Mucosa of stomach (tissue), 1 donor: ENCODE measurements at regions not wholly inside any gene's neighbourhood (a gene's known extent, or its start where the extent isn't known, plus 50 kb on each side); places are given as distances from the start of the nearest gene placed in this dataset.

ENCODE experiments used
- H3K27me3 ChIP-seq: one replicate; pipeline ENCODE4 v1.7.0; 2013; ENCODE audit warnings: mild to moderate bottlenecking, low read length; ENCODE audit not compliant: control insufficient read depth, insufficient read depth
- H3K36me3 ChIP-seq: one replicate; pipeline ENCODE4 v1.7.0; 2013; ENCODE audit warnings: low read length; ENCODE audit not compliant: control insufficient read depth, insufficient read depth
- H3K4me1 ChIP-seq: one replicate; pipeline ENCODE4 v1.7.0; 2013; ENCODE audit warnings: mild to moderate bottlenecking, low read length; ENCODE audit not compliant: control insufficient read depth, insufficient read depth
- H3K4me3 ChIP-seq: one replicate; pipeline ENCODE4 v1.7.0; 2013; ENCODE audit warnings: low read length
- H3K9ac ChIP-seq: one replicate; pipeline ENCODE4 v1.7.0; 2013; ENCODE audit warnings: mild to moderate bottlenecking, low read length, moderate library complexity
- H3K9me3 ChIP-seq: one replicate; pipeline ENCODE4 v1.7.0; 2013; ENCODE audit warnings: mild to moderate bottlenecking, low read length, moderate library complexity; ENCODE audit not compliant: control insufficient read depth
- donor health status: Pancreatic carcinoma.

DNA sequence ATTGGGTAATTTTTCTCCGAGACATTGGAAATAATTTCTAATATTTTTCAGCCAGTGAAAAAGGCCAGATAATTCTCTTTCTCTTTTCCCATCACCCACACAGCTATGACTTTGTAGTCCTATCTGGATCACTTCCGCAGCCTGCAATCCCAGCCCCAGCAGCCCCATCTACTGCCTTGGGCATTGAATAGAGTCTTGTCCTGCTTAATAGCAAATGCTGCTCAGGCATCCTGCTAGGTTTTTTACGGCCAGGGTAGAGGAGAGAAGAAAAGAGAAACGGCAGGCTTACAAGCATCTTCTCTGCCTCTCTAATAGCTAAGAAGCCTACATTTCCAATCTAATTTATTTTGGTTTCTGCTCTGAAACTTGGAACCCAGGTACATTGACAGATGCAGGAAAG is 154.3 kb upstream of the B3GAT1 start:
- H3K9ac ChIP-seq = no peak overlapping the region
- no peaks in the 10 kb centered on the region for H3K4me1 ChIP-seq
- H3K9me3 ChIP-seq = no peaks in the 10 kb centered on the region
- no peak overlapping the region for H3K4me3 ChIP-seq
- no peaks in the 10 kb centered on the region for H3K36me3 ChIP-seq
- no peaks in the 10 kb centered on the region for H3K27me3 ChIP-seq

DNA sequence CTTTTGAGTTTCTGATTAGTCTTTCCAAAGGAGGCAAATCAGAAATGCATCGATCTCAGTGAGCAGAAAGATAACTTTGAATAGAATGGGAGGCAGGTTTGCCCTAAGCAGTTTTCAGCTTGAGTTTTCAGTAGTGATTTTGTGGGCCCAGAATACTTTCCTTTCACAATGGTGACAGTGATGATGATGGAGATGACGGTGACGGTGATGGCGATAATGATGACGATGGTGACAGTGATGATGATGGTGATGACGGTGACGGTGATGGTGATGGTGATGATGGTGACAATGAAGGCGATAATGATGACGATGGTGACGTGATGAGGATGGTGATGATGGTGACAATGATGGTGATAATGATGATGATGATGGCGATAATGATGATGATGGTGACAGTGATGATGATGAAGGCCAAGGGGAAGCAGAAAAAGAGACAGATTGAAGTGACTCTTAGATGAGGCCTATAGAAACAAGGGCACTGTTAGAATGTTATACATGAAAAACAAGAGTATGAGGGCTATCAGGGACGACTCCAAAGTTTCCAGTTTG is 153.4 kb upstream of the B3GAT1 start:
- Histone ChIP-seq H3K4me3 (no peak overlapping the region), H3K9ac (no peak overlapping the region), H3K36me3 (no peaks in the 10 kb centered on the region), H3K9me3 (no peaks in the 10 kb centered on the region), H3K4me1 (no peaks in the 10 kb centered on the region), H3K27me3 (no peaks in the 10 kb centered on the region)

DNA sequence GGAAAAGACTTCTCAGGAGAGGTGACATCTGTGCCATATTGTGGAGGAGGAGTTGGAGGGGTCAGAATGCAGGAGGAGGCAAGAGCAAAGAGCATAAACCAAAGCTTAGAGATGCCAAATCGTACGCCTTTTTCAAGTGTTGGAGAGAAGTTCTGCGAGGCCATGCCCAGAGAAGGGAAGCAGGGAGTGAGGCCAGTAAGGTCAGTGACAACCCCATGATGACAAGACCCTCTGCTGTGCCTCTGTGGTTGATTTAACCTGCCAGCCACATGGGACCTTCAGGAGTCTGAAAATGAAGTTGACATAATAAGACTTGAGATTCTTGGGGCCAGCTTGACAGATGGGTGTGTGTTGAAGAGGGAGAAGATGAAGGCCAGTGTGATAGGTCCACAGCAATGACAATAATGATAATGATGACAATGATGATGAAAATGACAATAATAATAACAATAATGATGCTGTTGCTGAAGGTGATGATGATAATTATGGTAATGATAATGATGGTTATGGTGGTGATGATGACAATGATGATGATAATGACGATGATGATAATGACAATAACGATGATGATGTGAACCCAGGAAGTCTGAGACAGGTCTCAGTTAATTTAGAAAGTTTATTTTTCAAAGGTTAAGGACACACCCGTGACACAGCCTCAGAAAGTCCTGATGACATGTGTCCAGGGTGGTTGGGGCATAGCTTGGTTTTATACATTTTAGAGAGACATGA is 152.6 kb upstream of the B3GAT1 start:
- no peaks in the 10 kb centered on the region for H3K27me3 ChIP-seq
- no peaks in the 10 kb centered on the region for H3K9me3 ChIP-seq
- no peak overlapping the region for H3K9ac ChIP-seq
- no peaks in the 10 kb centered on the region for H3K36me3 ChIP-seq
- no peaks in the 10 kb centered on the region for H3K4me1 ChIP-seq
- no peak overlapping the region for H3K4me3 ChIP-seq

DNA sequence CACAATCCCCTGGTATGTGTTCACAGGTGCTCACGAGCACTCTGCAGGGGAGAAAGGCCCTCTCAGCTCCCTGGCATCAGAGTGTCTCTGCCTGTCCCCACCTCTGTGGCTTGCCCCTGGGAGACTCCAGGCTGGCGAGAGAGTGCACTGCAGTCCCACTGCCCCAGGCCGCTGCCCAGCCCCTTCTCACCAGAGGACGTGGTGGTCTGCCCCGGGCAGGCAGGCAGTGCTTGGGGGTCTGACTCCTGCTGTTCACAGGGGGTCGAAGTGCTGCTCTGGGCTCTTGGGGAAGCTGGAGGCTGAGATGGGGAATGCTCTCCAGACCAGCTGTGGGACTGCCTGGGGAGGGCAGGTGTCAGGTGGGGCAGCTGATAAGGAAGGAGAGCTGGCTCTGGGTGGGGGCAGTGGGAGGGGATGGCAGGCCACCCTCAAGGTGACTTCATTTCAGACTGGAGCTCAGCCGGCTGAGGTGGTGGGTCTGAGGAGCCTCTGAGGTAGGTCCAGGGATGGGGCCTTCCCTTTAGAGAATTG is 151.0 kb upstream of the B3GAT1 start:
- H3K4me3 ChIP-seq = no peak overlapping the region
- H3K9ac ChIP-seq = no peak overlapping the region
- no peaks in the 10 kb centered on the region for H3K36me3 ChIP-seq
- H3K9me3 ChIP-seq = no peaks in the 10 kb centered on the region
- H3K4me1 ChIP-seq = no peaks in the 10 kb centered on the region
- H3K27me3 ChIP-seq = no peaks in the 10 kb centered on the region

DNA sequence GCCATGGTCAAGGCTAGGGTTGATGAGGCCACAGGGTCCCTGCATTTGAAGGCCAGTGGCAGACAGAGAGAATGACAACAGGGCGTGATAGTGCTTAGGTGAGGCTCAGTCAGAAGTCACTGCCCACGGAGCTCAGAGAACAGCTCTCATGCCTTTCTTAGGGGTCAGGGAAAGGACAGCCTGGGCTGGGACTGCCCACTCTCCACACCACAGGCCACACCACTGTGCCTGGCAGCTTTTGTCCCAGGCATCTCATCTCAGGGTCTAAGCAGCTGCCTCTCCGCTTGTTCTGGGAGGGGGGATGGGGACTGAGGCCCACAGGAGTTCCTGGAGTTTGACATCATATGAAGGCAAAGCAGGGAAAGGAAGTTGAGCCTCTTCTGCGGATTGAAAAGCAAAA is 150.2 kb upstream of the B3GAT1 start:
- Histone ChIP-seq H3K27me3 (no peaks in the 10 kb centered on the region), H3K9ac (no peak overlapping the region), H3K36me3 (no peaks in the 10 kb centered on the region), H3K9me3 (no peaks in the 10 kb centered on the region), H3K4me1 (no peaks in the 10 kb centered on the region), H3K4me3 (no peak overlapping the region)

DNA sequence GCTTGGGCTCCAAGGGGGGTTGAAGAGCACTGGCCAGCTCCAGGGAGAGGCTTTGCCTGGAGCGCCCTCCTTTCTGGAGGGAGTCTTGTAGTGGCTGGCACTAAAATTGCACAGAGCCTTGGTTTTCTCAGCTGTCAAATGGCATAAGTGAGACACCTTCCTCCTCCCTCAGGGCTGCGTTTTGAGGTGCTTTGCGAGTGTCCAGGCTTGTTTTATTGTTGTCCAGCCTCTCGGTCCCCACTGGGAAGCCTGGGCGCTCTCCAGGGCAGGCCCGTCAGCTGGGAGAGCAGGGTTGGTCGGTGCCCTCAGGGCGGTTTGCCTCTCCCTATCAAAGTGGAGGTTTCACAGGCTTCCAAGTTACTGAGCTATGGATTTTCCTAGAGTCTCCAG is 149.3 kb upstream of the B3GAT1 start:
- Histone ChIP-seq H3K36me3 (no peaks in the 10 kb centered on the region), H3K4me1 (no peaks in the 10 kb centered on the region), H3K9ac (no peak overlapping the region), H3K4me3 (no peak overlapping the region), H3K9me3 (no peaks in the 10 kb centered on the region), H3K27me3 (no peaks in the 10 kb centered on the region)

DNA sequence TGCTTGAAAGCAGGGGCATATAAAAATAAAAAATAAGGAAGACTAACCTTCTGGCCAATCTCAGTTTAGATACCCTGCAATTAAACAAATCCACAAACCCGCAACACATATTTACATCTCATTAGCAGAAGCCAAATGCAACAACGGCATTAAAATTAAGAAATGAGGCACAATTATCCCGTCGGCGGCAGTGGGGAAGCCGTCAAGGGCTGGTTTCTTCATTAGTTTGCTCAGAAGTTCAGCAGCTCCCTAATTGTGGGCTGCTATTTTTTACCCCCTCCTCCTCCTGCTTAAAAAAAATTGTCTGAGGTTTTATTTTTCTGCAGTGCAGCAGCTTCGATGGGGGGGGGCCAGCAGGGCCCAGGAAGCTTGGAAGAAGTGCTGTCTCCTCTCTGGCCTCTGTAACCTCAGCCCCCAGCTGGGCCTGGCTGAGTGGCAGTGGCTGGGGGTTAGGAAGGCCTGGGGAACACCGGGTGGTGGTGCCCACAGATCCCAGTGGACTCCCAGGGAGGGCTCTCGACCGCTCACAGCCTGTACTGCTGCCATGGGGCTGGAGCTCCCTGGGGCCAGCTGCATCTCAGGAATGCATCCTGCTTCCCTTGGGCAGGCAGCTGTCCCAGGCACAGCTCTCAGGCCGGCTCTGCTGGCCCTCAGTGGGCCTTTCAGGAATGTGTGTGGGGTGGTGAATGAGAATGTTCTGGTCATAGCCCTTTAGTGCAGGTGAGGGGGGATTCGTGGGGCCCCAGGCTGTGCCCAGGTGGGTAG is 148.7 kb upstream of the B3GAT1 start:
- Histone ChIP-seq H3K9me3 (no peaks in the 10 kb centered on the region), H3K4me1 (no peaks in the 10 kb centered on the region), H3K36me3 (no peaks in the 10 kb centered on the region), H3K27me3 (no peaks in the 10 kb centered on the region), H3K4me3 (no peak overlapping the region), H3K9ac (no peak overlapping the region)

DNA sequence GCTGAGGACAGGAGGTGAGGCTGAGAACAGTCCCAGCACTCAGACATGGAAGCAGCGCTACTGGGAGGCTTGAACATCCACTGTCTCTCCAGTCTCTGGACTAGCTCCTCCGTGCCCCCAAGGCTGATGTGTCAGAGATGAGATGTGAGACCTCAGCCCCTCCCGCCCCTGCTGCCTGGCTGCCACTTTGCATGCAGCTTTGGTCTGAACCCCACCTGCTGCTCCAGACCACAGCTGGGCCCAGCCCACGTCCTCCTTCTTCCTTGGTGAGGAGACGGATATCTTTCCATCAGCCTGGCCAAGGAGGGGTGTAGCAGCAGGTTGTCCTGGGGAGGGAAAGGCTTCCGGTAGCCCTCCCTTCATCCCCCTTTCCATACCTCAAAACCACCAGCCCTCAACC is 148.0 kb upstream of the B3GAT1 start:
- Histone ChIP-seq H3K4me3 (no peak overlapping the region), H3K36me3 (no peaks in the 10 kb centered on the region), H3K4me1 (no peaks in the 10 kb centered on the region), H3K9me3 (no peaks in the 10 kb centered on the region), H3K27me3 (no peaks in the 10 kb centered on the region), H3K9ac (no peak overlapping the region)

DNA sequence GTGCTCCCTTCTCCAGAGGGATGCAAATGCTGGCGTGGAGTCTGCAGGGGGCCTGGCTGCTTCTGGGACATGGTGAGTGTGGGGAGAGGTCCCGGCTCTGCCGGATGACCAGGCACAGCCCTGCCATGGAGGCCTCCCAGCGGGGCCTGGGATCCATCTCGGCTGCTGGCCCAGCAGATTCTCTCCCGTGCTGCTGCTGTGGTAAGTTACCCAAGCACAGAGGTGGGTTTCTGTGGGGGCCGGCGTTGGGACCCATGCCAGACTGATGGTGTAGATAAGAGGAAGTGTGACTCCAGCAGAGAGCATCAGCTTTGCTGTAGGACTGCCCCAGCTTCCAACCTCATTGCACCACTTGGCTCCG is 147.5 kb upstream of the B3GAT1 start:
- Histone ChIP-seq H3K4me1 (no peaks in the 10 kb centered on the region), H3K4me3 (no peak overlapping the region), H3K9ac (no peak overlapping the region), H3K27me3 (no peaks in the 10 kb centered on the region), H3K9me3 (no peaks in the 10 kb centered on the region), H3K36me3 (no peaks in the 10 kb centered on the region)

DNA sequence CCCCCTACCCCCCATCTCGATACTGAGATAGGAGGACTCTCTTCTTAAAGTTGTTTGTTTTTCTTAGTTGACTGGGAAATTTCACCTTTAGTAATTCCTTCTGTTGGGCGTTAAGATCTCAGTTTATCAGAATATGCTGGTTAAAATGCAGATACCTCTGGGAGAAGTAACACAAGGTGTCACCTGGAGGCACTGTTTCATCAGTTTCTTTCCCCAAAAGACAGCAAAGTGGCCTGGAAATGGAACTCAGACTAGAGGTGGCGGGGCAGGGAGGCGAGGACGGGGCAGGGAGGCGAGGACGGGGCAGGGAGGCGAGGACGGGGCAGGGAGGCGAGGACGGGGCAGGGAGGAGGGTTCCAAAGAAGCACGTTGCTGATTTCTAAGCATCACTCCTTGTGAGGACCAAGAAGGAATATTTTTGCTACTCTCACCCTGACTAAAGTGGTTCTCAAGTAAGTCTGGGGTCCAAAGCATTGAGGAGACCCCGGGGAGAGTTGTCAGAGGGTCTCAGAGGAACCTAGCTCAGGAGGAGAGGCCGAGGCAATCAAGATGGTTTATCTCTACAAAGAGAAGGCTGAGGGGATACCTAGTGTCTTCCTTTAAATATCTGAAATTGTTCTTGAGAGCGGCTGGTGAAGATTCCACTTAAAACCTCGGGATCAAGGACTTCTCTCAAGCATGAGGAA is 147.0 kb upstream of the B3GAT1 start:
- Histone ChIP-seq H3K9me3 (no peaks in the 10 kb centered on the region), H3K4me3 (no peak overlapping the region), H3K36me3 (no peaks in the 10 kb centered on the region), H3K9ac (no peak overlapping the region), H3K27me3 (no peaks in the 10 kb centered on the region), H3K4me1 (no peaks in the 10 kb centered on the region)

DNA sequence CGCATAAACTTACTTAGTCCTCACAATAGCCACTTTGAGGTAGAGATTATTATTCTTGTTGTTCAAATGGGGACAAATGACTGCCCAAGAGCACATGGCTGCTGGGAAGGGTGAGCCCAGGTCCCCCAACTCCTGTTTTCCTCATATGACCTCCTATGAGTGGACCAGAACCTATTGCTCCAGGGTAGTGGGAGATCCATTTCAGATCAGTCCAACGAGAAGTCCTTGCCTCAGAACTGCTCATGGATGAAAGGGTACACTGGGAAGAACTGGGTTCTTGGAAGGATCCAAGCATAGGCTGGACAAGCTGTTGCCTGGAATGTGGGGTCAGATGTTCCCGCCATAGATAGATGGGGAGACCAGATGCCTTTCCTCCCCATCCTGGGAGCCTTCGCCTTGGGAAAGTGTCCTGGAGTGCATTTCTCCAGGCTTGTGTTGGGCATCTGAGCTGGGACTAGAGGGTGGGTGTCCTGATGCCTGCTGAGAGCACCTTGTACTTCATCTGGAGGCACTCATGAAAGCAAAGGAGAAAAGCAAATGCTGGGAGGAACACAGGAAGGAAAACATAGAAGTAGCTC is 146.3 kb upstream of the B3GAT1 start:
- Histone ChIP-seq H3K27me3 (no peaks in the 10 kb centered on the region), H3K4me3 (no peak overlapping the region), H3K36me3 (no peaks in the 10 kb centered on the region), H3K4me1 (no peaks in the 10 kb centered on the region), H3K9ac (no peak overlapping the region), H3K9me3 (no peaks in the 10 kb centered on the region)
